ENCODE measurements at regions not wholly inside any gene's neighbourhood (a gene's known extent, or its start where the extent isn't known, plus 50 kb on each side); places are given as distances from the start of the nearest gene placed in this dataset.

- no peak for DNase-seq (ENCODE audit: low spot score)
- in situ Hi-C loops (cut with HindIII; ENCODE audit: low sequenced_read_pairs) = no loop called here
Measured at GRCh38 chr3:117443014-117443413, 733.4 kb downstream of the TUSC7 start.

GRCh38 chr3:117444175-117444574 lies 734.6 kb downstream of the TUSC7 start:
- in situ Hi-C loops (cut with HindIII; ENCODE audit: low sequenced_read_pairs) = no loop called here

GRCh38 chr3:117447419-117447818 lies 737.8 kb downstream of the TUSC7 start:
- no peak for DNase-seq (ENCODE audit: low spot score)
- in situ Hi-C loops (cut with HindIII; ENCODE audit: low sequenced_read_pairs) = no loop called here

More at GRCh38 chr3:117444175-117444574, 734.6 kb downstream of the TUSC7 start:
- no peak for DNase-seq (ENCODE audit: low spot score)

- in situ Hi-C loops (cut with HindIII; ENCODE audit: low sequenced_read_pairs) = no loop called here
- no peak for DNase-seq (ENCODE audit: low spot score)
Measured at GRCh38 chr3:117450026-117450425, 740.4 kb downstream of the TUSC7 start.

- no peak for DNase-seq (ENCODE audit: low spot score)
- in situ Hi-C loops (cut with HindIII; ENCODE audit: low sequenced_read_pairs) = no loop called here
Measured at GRCh38 chr3:117454254-117454653, 744.7 kb downstream of the TUSC7 start.

GRCh38 chr3:117454908-117455307 lies 745.3 kb downstream of the TUSC7 start:
- DNase-seq (ENCODE audit: low spot score) = no peak
- in situ Hi-C loops (cut with HindIII; ENCODE audit: low sequenced_read_pairs) = no loop called here

GRCh38 chr3:117455782-117456181 lies 746.2 kb downstream of the TUSC7 start:
- DNase-seq (ENCODE audit: low spot score) = no peak
- in situ Hi-C loops (cut with HindIII; ENCODE audit: low sequenced_read_pairs) = no loop called here

GRCh38 chr3:117463276-117464115 lies 753.9 kb downstream of the TUSC7 start:
- in situ Hi-C loops (cut with HindIII; ENCODE audit: low sequenced_read_pairs) = no loop called here
- no peak for DNase-seq (ENCODE audit: low spot score)

- in situ Hi-C loops (cut with HindIII; ENCODE audit: low sequenced_read_pairs) = no loop called here
- DNase-seq (ENCODE audit: low spot score) = no peak
Measured at GRCh38 chr3:117471831-117472230, 762.3 kb downstream of the TUSC7 start.

GRCh38 chr3:117473981-117474538 lies 764.5 kb downstream of the TUSC7 start:
- no peak for DNase-seq (ENCODE audit: low spot score)
- in situ Hi-C loops (cut with HindIII; ENCODE audit: low sequenced_read_pairs) = no loop called here

GRCh38 chr3:117476572-117476971 lies 767.0 kb downstream of the TUSC7 start:
- in situ Hi-C loops (cut with HindIII; ENCODE audit: low sequenced_read_pairs) = no loop called here
- DNase-seq (ENCODE audit: low spot score) = no peak

- in situ Hi-C loops (cut with HindIII; ENCODE audit: low sequenced_read_pairs) = no loop called here
- no peak for DNase-seq (ENCODE audit: low spot score)
Measured at GRCh38 chr3:117477214-117477755, 767.7 kb downstream of the TUSC7 start.

- no peak for DNase-seq (ENCODE audit: low spot score)
- in situ Hi-C loops (cut with HindIII; ENCODE audit: low sequenced_read_pairs) = no loop called here
Measured at GRCh38 chr3:117479095-117479494, 769.5 kb downstream of the TUSC7 start.

- in situ Hi-C loops (cut with HindIII; ENCODE audit: low sequenced_read_pairs) = no loop called here
- DNase-seq (ENCODE audit: low spot score) = no peak
Measured at GRCh38 chr3:117480525-117480924, 770.9 kb downstream of the TUSC7 start.

GRCh38 chr3:117480972-117481371 lies 771.4 kb downstream of the TUSC7 start:
- in situ Hi-C loops (cut with HindIII; ENCODE audit: low sequenced_read_pairs) = no loop called here
- DNase-seq (ENCODE audit: low spot score) = no peak

- DNase-seq (ENCODE audit: low spot score) = no peak
- in situ Hi-C loops (cut with HindIII; ENCODE audit: low sequenced_read_pairs) = no loop called here
Measured at GRCh38 chr3:117483839-117484238, 774.3 kb downstream of the TUSC7 start.

- in situ Hi-C loops (cut with HindIII; ENCODE audit: low sequenced_read_pairs) = no loop called here
- DNase-seq (ENCODE audit: low spot score) = no peak
Measured at GRCh38 chr3:117485841-117486240, 776.3 kb downstream of the TUSC7 start.

- DNase-seq (ENCODE audit: low spot score) = no peak
- in situ Hi-C loops (cut with HindIII; ENCODE audit: low sequenced_read_pairs) = no loop called here
Measured at GRCh38 chr3:117486719-117487716, 777.4 kb downstream of the TUSC7 start.

- in situ Hi-C loops (cut with HindIII; ENCODE audit: low sequenced_read_pairs) = no loop called here
- DNase-seq (ENCODE audit: low spot score) = no peak
Measured at GRCh38 chr3:117488983-117489382, 779.4 kb downstream of the TUSC7 start.

Data from G401 (cell line).